ENCODE measurements at regions not wholly inside any gene's neighbourhood (a gene's known extent, or its start where the extent isn't known, plus 50 kb on each side); places are given as distances from the start of the nearest gene placed in this dataset.

- TF ChIP-seq ATOH8 (CRISPR knock-in tag; IDR thresholded peaks at IDR 0.05; ENCODE audit: low read depth) (no peak), GATA3 (IDR thresholded peaks at IDR 0.05; ENCODE audit: borderline replicate concordance) (no peak), FOSB (CRISPR knock-in tag; IDR thresholded peaks at IDR 0.05) (no peak), POLR2A (IDR thresholded peaks at IDR 0.05; ENCODE audit: low read length) (no peak)
Observed at GRCh38 chr11:92902417-92902816, 67.0 kb upstream of the MTNR1B start (continued).

GRCh38 chr11:92907671-92908070 lies 61.8 kb upstream of the MTNR1B start:
- WGBS (ENCODE audit: missing lambda C conversion rate): 39% methylated on average over 4 of the region's 4 CpGs
- Histone ChIP-seq H3K4me2 (no peak overlapping the region), H3K9me3 (no peaks in the 10 kb centered on the region), H3K4me3 (no peak overlapping the region), H3K27ac (no peak overlapping the region), H3K4me1 (no peaks in the 10 kb centered on the region)
- ChIA-PET POLR2A (no interaction called here), CTCF (no interaction called here)
- FAIRE-seq (no peak), ATAC-seq (no peak), DNase-seq (ENCODE audit: low read depth in 1 of 2, low spot score in 1 of 2) (no peak)
- TF ChIP-seq JUN (IDR thresholded peaks at IDR 0.05) (no peak), BCL3 (IDR thresholded peaks at IDR 0.05) (no peak), TP53 (CRISPR knock-in tag; IDR thresholded peaks at IDR 0.05) (no peak), RARB (CRISPR knock-in tag; IDR thresholded peaks at IDR 0.05) (no peak), GATA3 (IDR thresholded peaks at IDR 0.05; ENCODE audit: borderline replicate concordance) (no peak), HOXB13 (CRISPR knock-in tag; IDR thresholded peaks at IDR 0.05; ENCODE audit: low read depth) (no peak), CHD4 (IDR thresholded peaks at IDR 0.05; ENCODE audit: borderline replicate concordance) (no peak), CEBPB (IDR thresholded peaks at IDR 0.05) (no peak), KDM5A (IDR thresholded peaks at IDR 0.05) (no peak), RNF2 (IDR thresholded peaks at IDR 0.05; ENCODE audit: borderline replicate concordance, low read depth) (no peak), RCOR1 (IDR thresholded peaks at IDR 0.05; ENCODE audit: low read depth, low read length) (no peak), E2F6 (IDR thresholded peaks at IDR 0.05; ENCODE audit: borderline replicate concordance, low read depth) (no peak), MAFK (IDR thresholded peaks at IDR 0.05; ENCODE audit: partially characterized antibody) (no peak), ZSCAN20 (CRISPR knock-in tag; IDR thresholded peaks at IDR 0.05) (no peak), HES2 (IDR thresholded peaks at IDR 0.05) (no peak)

GRCh38 chr11:92909214-92909613 lies 60.2 kb upstream of the MTNR1B start:
- no peak overlapping the region for H3K4me2 ChIP-seq
- H3K27ac ChIP-seq: no peak overlapping the region
- H3K9me3 ChIP-seq: no peaks in the 10 kb centered on the region
- FAIRE-seq (no peak), DNase-seq (ENCODE audit: low read depth in 1 of 2, low spot score in 1 of 2) (no peak), ATAC-seq (no peak)
- WGBS (ENCODE audit: missing lambda C conversion rate): 55% methylated on average over 4 of the region's 5 CpGs
- H3K4me3 ChIP-seq: no peak overlapping the region
- ChIA-PET CTCF (interaction anchor here (1.3 kb wide), 1 partner anchor 22 kb away, joined by 3 read pairs; no protein-coding TSS in a partner anchor), POLR2A (no interaction called here)
- H3K4me1 ChIP-seq: no peaks in the 10 kb centered on the region
- TF ChIP-seq ESRRA (IDR thresholded peaks at IDR 0.05; ENCODE audit: borderline replicate concordance, low read length) (no peak), HMGXB4 (CRISPR knock-in tag; IDR thresholded peaks at IDR 0.05; ENCODE audit: borderline replicate concordance) (no peak), HEYL (CRISPR knock-in tag; IDR thresholded peaks at IDR 0.05) (no peak), USF2 (IDR thresholded peaks at IDR 0.05) (no peak), ATOH8 (CRISPR knock-in tag; IDR thresholded peaks at IDR 0.05; ENCODE audit: low read depth) (no peak), SMC3 (IDR thresholded peaks at IDR 0.05) (no peak), RARB (CRISPR knock-in tag; IDR thresholded peaks at IDR 0.05) (no peak), POLR2A (IDR thresholded peaks at IDR 0.05; ENCODE audit: low read length) (no peak), RAD21 (conservative IDR thresholded peaks at IDR 0.05 in 1 of 2, IDR thresholded peaks at IDR 0.05 in 1 of 2) (no peak), POLR2AphosphoS2 (conservative IDR thresholded peaks at IDR 0.05; ENCODE audit: low read length) (no peak), BCL3 (IDR thresholded peaks at IDR 0.05) (no peak), HES2 (IDR thresholded peaks at IDR 0.05) (no peak), JUN (IDR thresholded peaks at IDR 0.05) (no peak), TFCP2L1 (CRISPR knock-in tag; IDR thresholded peaks at IDR 0.05) (no peak)
